ENCODE measurements at regions not wholly inside any gene's neighbourhood (a gene's known extent, or its start where the extent isn't known, plus 50 kb on each side); places are given as distances from the start of the nearest gene placed in this dataset.

- TF ChIP-seq, protein P1, sequence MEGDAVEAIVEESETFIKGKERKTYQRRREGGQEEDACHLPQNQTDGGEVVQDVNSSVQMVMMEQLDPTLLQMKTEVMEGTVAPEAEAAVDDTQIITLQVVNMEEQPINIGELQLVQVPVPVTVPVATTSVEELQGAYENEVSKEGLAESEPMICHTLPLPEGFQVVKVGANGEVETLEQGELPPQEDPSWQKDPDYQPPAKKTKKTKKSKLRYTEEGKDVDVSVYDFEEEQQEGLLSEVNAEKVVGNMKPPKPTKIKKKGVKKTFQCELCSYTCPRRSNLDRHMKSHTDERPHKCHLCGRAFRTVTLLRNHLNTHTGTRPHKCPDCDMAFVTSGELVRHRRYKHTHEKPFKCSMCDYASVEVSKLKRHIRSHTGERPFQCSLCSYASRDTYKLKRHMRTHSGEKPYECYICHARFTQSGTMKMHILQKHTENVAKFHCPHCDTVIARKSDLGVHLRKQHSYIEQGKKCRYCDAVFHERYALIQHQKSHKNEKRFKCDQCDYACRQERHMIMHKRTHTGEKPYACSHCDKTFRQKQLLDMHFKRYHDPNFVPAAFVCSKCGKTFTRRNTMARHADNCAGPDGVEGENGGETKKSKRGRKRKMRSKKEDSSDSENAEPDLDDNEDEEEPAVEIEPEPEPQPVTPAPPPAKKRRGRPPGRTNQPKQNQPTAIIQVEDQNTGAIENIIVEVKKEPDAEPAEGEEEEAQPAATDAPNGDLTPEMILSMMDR (tag by site-specific recombination; IDR thresholded peaks at IDR 0.05) = no peak
- no peak for TF ChIP-seq ZEB2 (tag by site-specific recombination; IDR thresholded peaks at IDR 0.05)
These were observed 90.8 kb upstream of the AFDN start for GRCh38 chr6:167735951-167736288.
